Left colon (tissue), 2 donors: ENCODE measurements at regions not wholly inside any gene's neighbourhood (a gene's known extent, or its start where the extent isn't known, plus 50 kb on each side); places are given as distances from the start of the nearest gene placed in this dataset.
A peak's percentile ranks its signal among the peaks of the same experiment; 100 is the strongest.
"Not testable (repeated sequence)": the region's sequence is repeated elsewhere in the genome, so short reads cannot be mapped to it uniquely, and the experiment has no call there.

Experiments used
- ATAC-seq: fragments of 200-7000 bp; cut with Tn5 transposase; one replicate; pipeline ENCODE4 v1.9.1; 2020; ENCODE audit warnings: mild to moderate bottlenecking, moderate library complexity
- DNase-seq, 2 donors: peaks; one replicate each; pipeline ENCODE4 v3.0.0-alpha.2; 2020
- intact Hi-C, 2 donors: fragments of 100-400 bp; cut with DNase I in 1 of 2; cut with micrococcal nuclease in 1 of 2; formaldehyde crosslinking; loops; one replicate each; pipeline versions ENCODE4 v1.11.2 to v1.14.0; 2022; cut with DNase I, micrococcal nuclease
- donor health status: DM: no; HTN: no; CAD: no.
- donor health status: DM: yes; HTN: yes; CAD: no.

DNA sequence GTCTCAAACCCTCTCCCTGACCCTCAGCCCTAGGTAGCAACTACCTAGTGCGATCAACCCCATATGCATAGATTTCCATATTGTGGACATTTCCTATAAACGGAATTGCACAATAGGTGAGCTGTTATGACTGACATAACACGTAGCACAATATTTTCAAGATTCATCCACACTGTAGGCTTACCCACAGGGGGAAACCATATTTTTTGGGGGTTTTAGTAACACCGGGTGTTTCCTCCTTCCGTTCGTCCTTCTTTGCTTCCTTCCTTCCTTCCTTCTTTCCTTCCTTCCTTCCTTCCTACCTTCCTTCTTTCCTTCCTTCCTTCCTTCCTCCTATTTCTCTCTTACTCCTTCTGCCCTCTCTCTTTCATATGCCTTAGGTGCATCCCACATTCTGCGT, 524.2 kb downstream of the CWH43 start:
- DNase-seq, intact Hi-C loops: not testable (repeated sequence)

DNA sequence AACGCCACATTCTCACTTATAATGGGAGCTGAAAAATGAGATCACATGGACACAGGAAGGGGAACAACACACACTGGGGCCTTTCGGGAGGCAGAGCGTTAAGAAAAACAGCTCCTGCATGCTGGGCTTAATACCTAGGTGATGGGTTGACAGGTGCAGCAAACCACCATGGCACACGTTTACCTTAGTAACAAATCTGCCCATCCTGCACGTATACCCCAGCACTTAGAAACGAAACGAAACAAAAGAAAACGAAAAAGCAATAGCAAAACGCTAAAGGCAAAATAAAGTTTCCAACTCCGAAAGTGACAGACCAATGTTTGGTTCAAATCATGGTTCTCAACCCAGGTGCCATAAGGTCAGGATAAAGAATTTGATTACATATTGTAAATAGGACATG, 525.3 kb downstream of the CWH43 start:
- ATAC-seq, intact Hi-C loops, DNase-seq: not testable (repeated sequence)

More for the DNA sequence above, 524.2 kb downstream of the CWH43 start:
- not testable (repeated sequence) for ATAC-seq

DNA sequence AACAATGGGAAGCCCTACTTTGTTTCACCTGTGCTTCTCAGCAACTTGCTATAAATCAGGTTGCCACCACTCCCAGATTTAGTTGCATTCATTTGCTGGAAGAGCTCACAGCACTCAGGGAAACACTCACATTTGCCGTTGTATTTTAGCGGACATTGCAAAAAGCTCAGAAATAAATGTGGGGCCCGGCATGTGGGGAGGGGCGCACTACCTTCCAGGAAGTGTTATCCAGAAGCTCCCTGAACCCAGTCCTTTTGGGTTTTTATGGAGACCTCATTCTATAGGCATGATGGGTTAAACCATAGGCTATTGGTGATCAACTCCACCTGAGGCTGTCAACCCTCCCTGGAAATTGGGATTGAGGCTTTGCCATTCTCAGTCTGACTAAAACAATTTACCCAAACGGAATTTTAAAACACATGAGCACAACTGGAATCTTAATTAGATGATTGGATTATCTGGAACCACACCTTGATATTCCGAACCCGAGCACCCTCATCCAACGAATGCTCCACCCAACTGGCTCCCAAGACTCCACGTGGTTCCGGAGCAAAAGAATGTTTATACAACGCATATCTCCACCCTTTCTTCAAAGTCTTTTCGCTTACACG, 525.9 kb downstream of the CWH43 start:
- intact Hi-C loops, DNase-seq, ATAC-seq: not testable (repeated sequence)

- DNase-seq, result peak in 1 of 2 donors; percentile 39
- ATAC-seq, intact Hi-C loops: not testable (repeated sequence)
These were observed 526.8 kb downstream of the CWH43 start for GRCh38 chr4:49512641-49513545.

GRCh38 chr4:49513546-49514115, 527.6 kb downstream of the CWH43 start:
- DNase-seq, intact Hi-C loops, ATAC-seq: not testable (repeated sequence)

DNA sequence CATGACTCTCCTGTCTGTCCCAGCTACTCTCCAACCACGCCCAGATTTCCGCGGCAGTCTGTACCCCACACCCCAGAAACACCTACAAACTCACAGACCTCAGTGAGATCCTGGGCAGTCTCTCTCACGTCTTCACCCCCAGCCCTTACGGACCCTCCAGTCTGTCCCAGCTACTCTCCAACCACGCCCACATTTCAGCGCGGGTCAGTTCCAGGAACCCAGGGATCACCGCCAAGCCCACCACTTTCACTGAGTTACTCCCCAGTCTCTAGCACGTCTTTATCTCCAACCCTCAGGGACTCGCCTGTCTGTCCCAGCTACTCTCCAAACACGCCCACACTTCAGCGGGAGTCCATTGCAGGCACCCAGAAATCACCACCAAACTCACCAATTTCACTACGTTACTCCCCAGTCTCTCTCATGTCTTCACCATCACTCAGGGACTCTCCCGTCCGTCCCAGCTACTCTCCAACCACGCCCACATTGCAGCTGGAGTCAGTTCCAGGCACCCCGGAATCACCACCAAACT, 528.2 kb downstream of the CWH43 start:
- intact Hi-C loops, ATAC-seq: not testable (repeated sequence)
- DNase-seq, result peak in 1 of 2 donors; percentile 49

DNA sequence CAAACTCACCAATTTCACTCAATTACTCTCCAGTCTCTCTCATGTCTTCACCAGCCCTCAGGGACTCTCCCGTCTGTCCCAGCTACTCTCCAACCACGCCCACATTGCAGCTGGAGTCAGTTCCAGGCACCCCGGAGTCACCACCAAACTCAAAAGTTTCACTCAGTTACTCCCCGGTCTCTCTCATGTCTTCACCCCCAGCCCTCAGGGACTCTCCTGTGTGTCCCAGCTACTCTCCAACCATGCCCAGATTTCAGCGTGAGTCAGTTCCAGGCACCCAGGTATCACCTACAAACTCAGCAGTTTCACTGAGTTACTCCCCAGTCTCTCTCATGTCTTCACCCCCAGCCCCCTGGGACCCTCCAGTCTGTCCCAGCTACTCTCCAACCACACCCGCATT, 528.8 kb downstream of the CWH43 start:
- DNase-seq, ATAC-seq, intact Hi-C loops: not testable (repeated sequence)

DNA sequence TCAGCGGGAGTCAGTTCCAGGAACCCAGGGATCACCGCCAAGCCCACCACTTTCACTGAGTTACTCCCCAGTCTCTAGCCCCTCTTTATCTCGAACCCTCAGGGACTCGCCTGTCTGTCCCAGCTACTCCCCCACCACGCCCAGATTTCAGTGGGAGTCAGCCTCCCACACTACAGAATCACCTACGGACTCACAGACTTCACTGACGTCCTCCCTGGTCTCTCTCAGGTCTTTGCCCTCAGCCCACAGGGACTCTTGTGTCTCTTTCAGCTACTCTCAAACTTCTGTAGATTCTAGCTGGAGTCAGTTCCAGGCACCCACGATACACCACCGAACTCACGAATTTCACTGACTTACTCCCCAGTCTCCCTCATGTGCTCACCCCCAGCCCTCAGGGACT, 529.2 kb downstream of the CWH43 start:
- DNase-seq, ATAC-seq, intact Hi-C loops: not testable (repeated sequence)

GRCh38 chr4:49516096-49516495, 530.0 kb downstream of the CWH43 start:
- intact Hi-C loops, DNase-seq, ATAC-seq: not testable (repeated sequence)

GRCh38 chr4:49516796-49517195, 530.7 kb downstream of the CWH43 start:
- intact Hi-C loops, result no loop called here
- DNase-seq (no peak), ATAC-seq (no peak)

GRCh38 chr4:49517485-49518205, 531.6 kb downstream of the CWH43 start:
- DNase-seq, intact Hi-C loops, ATAC-seq: not testable (repeated sequence)

DNA sequence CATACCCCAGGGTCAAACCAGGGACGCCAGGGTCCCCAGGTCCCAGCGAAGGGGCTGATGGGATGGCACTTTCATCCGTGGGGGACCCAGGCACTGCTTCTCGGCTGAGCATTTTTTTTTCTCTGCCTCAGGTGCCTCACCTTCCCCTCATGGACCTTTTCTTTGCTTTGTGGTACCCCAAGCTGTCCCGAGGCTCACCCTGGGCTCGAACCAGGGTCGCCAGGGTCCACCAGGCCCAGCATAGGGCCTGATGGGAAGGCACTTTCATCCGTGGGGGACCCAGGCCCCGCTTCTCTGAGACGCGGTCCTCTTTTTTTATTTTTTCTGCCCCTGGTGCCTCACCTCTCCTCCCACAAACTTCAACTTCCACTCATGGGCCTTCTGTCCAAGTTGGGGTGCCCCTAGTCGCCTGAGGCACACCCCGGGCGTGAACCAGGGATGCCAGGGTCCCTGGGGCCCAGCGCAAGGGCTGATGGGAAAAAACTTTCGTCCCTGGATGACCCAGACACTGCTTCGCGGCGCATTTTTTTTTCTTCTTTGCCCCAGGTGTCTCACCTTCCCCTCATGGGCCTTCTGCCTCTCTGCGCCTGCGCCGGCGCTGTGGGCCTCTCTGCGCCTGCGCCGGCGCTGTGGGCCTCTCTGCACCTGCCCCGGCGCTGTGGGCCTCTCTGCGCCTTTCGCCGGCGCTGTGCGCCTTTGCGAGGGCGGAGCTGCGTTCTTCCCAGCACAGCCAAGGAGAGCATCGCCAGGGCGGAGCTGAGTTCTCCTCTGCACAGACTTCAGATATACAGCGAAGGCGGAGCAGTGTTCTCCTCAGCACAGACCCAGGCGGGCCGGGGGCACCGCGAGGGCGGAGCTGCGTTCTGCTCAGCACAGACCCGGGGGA, 533.3 kb downstream of the CWH43 start:
- intact Hi-C loops, ATAC-seq, DNase-seq: not testable (repeated sequence)

- DNase-seq, ATAC-seq, intact Hi-C loops: not testable (repeated sequence)
These were observed 538.0 kb downstream of the CWH43 start for GRCh38 chr4:49523816-49524765.

DNA sequence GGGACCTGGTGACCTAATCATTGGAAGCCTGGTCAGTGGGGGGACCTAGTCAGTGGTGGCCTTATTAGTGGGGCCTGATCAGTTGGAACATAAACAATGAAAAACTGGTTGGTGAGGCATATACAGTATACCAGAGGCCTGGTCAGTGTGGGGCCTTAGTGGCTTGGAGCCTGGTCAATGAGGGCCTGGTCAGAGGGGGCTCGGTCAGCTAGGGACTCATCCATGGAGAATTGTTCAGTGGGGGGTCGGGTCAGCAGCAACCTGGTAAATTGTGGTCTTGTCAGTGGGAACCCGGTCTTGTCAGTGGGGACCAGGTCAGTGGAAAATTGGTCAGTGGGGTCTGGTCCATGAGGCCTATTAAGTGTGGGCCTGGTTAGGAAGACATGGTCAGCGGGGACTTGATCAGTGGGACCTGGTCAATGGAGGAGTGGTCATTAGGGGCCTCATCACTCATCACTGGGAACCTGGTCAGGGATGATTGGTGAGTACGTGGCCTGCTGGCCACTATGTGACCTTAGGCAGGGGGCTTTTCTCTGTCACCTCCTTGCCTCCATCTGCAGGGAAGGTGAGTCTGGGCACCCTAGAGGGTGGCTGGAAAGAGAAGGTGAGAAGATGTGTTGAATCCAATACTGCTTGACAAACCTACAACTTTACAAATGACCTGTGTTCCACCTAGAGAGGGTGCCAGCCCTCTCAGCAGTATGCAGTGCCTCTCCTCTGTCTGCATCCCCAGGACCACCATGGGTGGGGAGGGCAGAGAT, 573.0 kb downstream of the CWH43 start:
- DNase-seq, intact Hi-C loops, ATAC-seq: not testable (repeated sequence)

DNA sequence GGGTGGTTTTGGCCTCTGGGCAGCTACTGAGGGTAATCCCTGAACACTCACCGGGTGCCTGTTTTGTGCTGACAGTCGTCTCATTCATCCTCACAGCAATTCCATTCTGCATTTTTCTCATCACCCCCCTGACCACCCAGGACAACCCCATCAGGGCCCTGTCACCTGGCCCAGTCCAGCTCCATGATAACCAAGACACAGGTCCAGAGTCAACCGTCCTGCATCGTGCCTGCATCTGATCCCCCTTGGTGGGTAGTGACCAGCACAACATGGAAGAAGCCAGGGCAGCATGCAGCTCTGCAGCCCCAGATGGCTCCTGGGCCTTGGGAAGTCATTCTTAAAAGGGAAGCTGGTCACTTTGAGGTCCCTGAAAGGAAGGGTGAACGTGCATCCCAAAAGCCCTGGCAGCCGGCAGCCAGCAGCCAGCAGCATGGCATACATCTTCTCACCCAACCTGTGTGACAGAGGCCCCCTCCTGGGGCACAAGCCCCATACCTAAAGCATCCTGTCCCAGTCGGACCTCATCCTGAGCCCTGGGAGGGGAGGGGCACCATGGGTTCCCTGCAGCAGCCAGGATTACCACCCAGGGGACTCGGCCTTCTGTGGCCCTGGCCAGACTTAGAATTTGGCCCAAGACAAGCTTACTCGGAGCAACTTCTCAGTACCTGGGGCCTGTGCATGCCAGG, 574.2 kb downstream of the CWH43 start:
- ATAC-seq, DNase-seq, intact Hi-C loops: not testable (repeated sequence)
